GM12878 (cell line): ENCODE measurements at regions not wholly inside any gene's neighbourhood (a gene's known extent, or its start where the extent isn't known, plus 50 kb on each side); places are given as distances from the start of the nearest gene placed in this dataset.

Source experiments
- ATAC-seq: fragments of 200-7000 bp; cut with Tn5 transposase; 3 replicates; pipeline ENCODE4 v1.9.1; 2020; ENCODE audit warnings: mild to moderate bottlenecking, moderate library complexity
- BruUV-seq: library from RNA; stranded (reverse); fragments of 400-500 nt; replicated peaks from 2 replicates; lab custom pipeline; 2021; lab: Mats Ljungman, UMichigan
- CTCF ChIA-PET: fragments of 300-600 bp; sonication (Branson Sonifier 250); formaldehyde crosslinking; extraction: SDS; loops from one replicate; lab custom pipeline; 2021; ENCODE audit warnings: inconsistent platforms; lab: Yijun Ruan, JAX
- POLR2A ChIA-PET: fragments of 350-600 bp; formaldehyde crosslinking; extraction: SDS; loops from one replicate; lab custom pipeline; 2021; ENCODE audit warnings: inconsistent platforms; lab: Charles Lee
- RAD21 ChIA-PET: fragments of 300-600 bp; sonication (Branson Sonifier 250); formaldehyde crosslinking; loops from one replicate; lab custom pipeline; 2023; ENCODE audit warnings: antibody characterized with exemption; ENCODE audit not compliant: unreplicated experiment; lab: Charles Lee
- SMC1A ChIA-PET: fragments of 300-600 bp; sonication (Branson Sonifier 250); formaldehyde crosslinking; loops from one replicate; lab custom pipeline; 2023; ENCODE audit not compliant: unreplicated experiment, uncharacterized antibody; lab: Charles Lee
- DNase-seq: peaks from one replicate; pipeline ENCODE4 v3.0.0-alpha.2; 2011; ENCODE audit warnings: low read depth, low spot score
- FAIRE-seq: peaks from 3 replicates; lab custom pipeline; 2011; peaks lifted over from hg19 to GRCh38; lab: Jason Lieb, UNC
- H2AFZ ChIP-seq: 2 replicates; pipeline ENCODE4 v1.6.0; 2011; ENCODE audit warnings: low read depth, low read length, control low read depth; ENCODE audit not compliant: control insufficient read depth
- H3K27ac ChIP-seq: 2 replicates; pipeline ENCODE4 v1.5.1; 2011; ENCODE audit warnings: control low read depth; ENCODE audit not compliant: control insufficient read depth, insufficient read depth
- H3K27me3 ChIP-seq, 2 experiments: replicated peaks in 1 of 2; 2 replicates each; pipeline versions ENCODE4 v1.6.0 to v1.6.1; 2011; ENCODE audit warnings: low read length in 1 of 2; ENCODE audit not compliant: control insufficient read depth in 2 of 2, insufficient read depth in 2 of 2
- H3K36me3 ChIP-seq, 2 experiments: 2 replicates each; pipeline ENCODE4 v1.5.1; 2011; ENCODE audit warnings: low read length in 1 of 2; ENCODE audit not compliant: control insufficient read depth in 2 of 2, insufficient read depth in 2 of 2
- H3K4me1 ChIP-seq: 2 replicates; pipeline ENCODE4 v1.6.1; 2011; ENCODE audit warnings: mild to moderate bottlenecking, low read length, moderate library complexity, mixed read lengths; ENCODE audit not compliant: control insufficient read depth, insufficient read depth
- H3K4me2 ChIP-seq: 2 replicates; pipeline ENCODE4 v1.6.0; 2011; ENCODE audit warnings: control low read depth; ENCODE audit not compliant: control insufficient read depth, insufficient read depth
- H3K4me3 ChIP-seq: fragments of 200-600 bp; sonication (generic); 2 replicates; pipeline ENCODE4 v1.5.1; 2016
- H3K79me2 ChIP-seq: 2 replicates; pipeline ENCODE4 v1.6.0; 2011; ENCODE audit warnings: low read length; ENCODE audit not compliant: control insufficient read depth, insufficient read depth
- H3K9ac ChIP-seq: 2 replicates; pipeline ENCODE4 v1.8.0; 2011; ENCODE audit warnings: low read length, control low read depth, mixed read lengths; ENCODE audit not compliant: control insufficient read depth, insufficient read depth
- H3K9me3 ChIP-seq: replicated peaks from 3 replicates; pipeline ENCODE4 v1.5.1; 2011; ENCODE audit warnings: mild to moderate bottlenecking, low read length; ENCODE audit not compliant: control insufficient read depth, insufficient read depth
- H4K20me1 ChIP-seq: 2 replicates; pipeline ENCODE4 v1.6.0; 2011; ENCODE audit not compliant: control insufficient read depth, insufficient read depth
- ATF2 ChIP-seq: IDR thresholded peaks from 2 replicates; pipeline ENCODE4 v1.6.1; 2012; ENCODE audit warnings: low read length, inconsistent platforms
- BCL11A ChIP-seq: IDR thresholded peaks from 2 replicates; pipeline ENCODE4 v1.6.1; 2011; ENCODE audit warnings: low read depth, low read length
- BCL3 ChIP-seq: IDR thresholded peaks from 2 replicates; pipeline ENCODE4 v1.6.1; 2011; ENCODE audit warnings: borderline replicate concordance, low read depth, mild to moderate bottlenecking, moderate library complexity, low read length; ENCODE audit not compliant: insufficient read depth, poor library complexity, severe bottlenecking
- HCFC1 ChIP-seq: fragments of 150-350 bp; IDR thresholded peaks from 2 replicates; pipeline ENCODE4 v1.6.1; 2014; ENCODE audit warnings: low read length
- JUND ChIP-seq: IDR thresholded peaks from 2 replicates; pipeline ENCODE4 v1.6.1; 2012; ENCODE audit warnings: low read depth, mild to moderate bottlenecking, low read length, improper control_type of control experiment, moderate library complexity
- KLF5 ChIP-seq: fragments of 450-650 bp; IDR thresholded peaks from 2 replicates; pipeline ENCODE4 v1.6.1; 2014; ENCODE audit warnings: mild to moderate bottlenecking; ENCODE audit not compliant: partially characterized antibody
- NR2C2 ChIP-seq: IDR thresholded peaks from 2 replicates; pipeline ENCODE4 v1.6.1; 2011; ENCODE audit warnings: borderline replicate concordance, low read depth; ENCODE audit not compliant: control insufficient read depth, insufficient read length
- PAX8 ChIP-seq: fragments of 450-650 bp; IDR thresholded peaks from 2 replicates; pipeline ENCODE4 v1.6.1; 2017; ENCODE audit warnings: mild to moderate bottlenecking, moderate library complexity
- SMAD5 ChIP-seq: IDR thresholded peaks from 2 replicates; pipeline ENCODE4 v1.6.1; 2016; ENCODE audit warnings: antibody characterized with exemption, low read depth
- ZSCAN29 ChIP-seq: fragments of 450-650 bp; IDR thresholded peaks from 2 replicates; pipeline ENCODE4 v1.6.1; 2017; ENCODE audit warnings: mild to moderate bottlenecking, moderate library complexity
- WGBS: methylation state at CpG from one replicate; pipeline ENCODE4 v1.1.6; 2016; ENCODE audit warnings: low lambda C conversion rate; ENCODE audit not compliant: insufficient replicate concordance, insufficient coverage; ENCODE audit errors: missing lambda C conversion rate; 5-methylcytosine and 5-hydroxymethylcytosine counted together
- in situ Hi-C: fragments of 300-500 bp; cut with MboI; formaldehyde crosslinking; loops from 9 replicates; pipeline ENCODE4 v1.14.3; 2018; ENCODE audit warnings: mixed read lengths
- intact Hi-C: fragments of 100-400 bp; cut with micrococcal nuclease; formaldehyde crosslinking; loops from one replicate; pipeline ENCODE4 v1.14.2; 2022; ENCODE audit not compliant: unreplicated experiment
- TF ChIP-seq, protein P1 (sequence below): fragments of 450-650 bp; formaldehyde crosslinking; IDR thresholded peaks from 2 replicates; pipeline ENCODE4 v1.5.0; 2022; ENCODE audit warnings: mild to moderate bottlenecking, missing genetic modification characterization
- TF ChIP-seq, protein P2 (sequence below): IDR thresholded peaks from 2 replicates; pipeline ENCODE4 v1.6.1; 2011; ENCODE audit warnings: borderline replicate concordance, low read depth, mild to moderate bottlenecking, moderate library complexity, mixed read lengths, low read length; ENCODE audit not compliant: insufficient read depth; ENCODE audit errors: extremely low read length

DNA sequence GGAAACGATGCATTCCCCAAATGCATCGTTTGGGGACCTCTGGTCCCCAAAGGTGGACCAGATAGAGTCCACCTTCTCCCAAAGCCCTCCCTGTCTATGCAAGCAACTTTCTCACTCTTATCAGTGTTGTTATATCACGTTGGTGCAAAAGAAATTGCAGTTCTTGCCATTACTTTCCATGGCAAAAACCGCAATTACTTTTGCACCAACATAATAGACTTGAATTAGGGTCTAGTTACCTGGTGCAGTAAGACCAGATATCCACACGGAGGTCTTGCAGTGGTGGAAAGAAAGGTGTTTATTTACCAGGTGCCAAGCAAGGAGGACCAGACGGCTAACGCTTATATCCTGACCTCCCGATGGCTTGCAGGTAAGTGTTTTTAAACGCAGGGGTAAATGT lies 129.0 kb downstream of the MIAT start:
- no peak for ATAC-seq
- H4K20me1 ChIP-seq: no peaks in the 10 kb centered on the region
- FAIRE-seq: no peak
- TF ChIP-seq BCL11A (no peak), ATF2 (no peak), SMAD5 (no peak), JUND (no peak), HCFC1 (no peak), BCL3 (no peak), NR2C2 (no peak), ZSCAN29 (no peak), PAX8 (no peak), KLF5 (no peak)
- TF ChIP-seq, protein P1, sequence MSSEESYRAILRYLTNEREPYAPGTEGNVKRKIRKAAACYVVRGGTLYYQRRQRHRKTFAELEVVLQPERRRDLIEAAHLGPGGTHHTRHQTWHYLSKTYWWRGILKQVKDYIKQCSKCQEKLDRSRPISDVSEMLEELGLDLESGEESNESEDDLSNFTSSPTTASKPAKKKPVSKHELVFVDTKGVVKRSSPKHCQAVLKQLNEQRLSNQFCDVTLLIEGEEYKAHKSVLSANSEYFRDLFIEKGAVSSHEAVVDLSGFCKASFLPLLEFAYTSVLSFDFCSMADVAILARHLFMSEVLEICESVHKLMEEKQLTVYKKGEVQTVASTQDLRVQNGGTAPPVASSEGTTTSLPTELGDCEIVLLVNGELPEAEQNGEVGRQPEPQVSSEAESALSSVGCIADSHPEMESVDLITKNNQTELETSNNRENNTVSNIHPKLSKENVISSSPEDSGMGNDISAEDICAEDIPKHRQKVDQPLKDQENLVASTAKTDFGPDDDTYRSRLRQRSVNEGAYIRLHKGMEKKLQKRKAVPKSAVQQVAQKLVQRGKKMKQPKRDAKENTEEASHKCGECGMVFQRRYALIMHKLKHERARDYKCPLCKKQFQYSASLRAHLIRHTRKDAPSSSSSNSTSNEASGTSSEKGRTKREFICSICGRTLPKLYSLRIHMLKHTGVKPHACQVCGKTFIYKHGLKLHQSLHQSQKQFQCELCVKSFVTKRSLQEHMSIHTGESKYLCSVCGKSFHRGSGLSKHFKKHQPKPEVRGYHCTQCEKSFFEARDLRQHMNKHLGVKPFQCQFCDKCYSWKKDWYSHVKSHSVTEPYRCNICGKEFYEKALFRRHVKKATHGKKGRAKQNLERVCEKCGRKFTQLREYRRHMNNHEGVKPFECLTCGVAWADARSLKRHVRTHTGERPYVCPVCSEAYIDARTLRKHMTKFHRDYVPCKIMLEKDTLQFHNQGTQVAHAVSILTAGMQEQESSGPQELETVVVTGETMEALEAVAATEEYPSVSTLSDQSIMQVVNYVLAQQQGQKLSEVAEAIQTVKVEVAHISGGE (CRISPR knock-in tag): no peak
- TF ChIP-seq, protein P2, sequence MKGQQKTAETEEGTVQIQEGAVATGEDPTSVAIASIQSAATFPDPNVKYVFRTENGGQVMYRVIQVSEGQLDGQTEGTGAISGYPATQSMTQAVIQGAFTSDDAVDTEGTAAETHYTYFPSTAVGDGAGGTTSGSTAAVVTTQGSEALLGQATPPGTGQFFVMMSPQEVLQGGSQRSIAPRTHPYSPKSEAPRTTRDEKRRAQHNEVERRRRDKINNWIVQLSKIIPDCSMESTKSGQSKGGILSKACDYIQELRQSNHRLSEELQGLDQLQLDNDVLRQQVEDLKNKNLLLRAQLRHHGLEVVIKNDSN: no peak
- no peak overlapping the region for H2AFZ ChIP-seq
- H3K79me2 ChIP-seq: no peaks in the 10 kb centered on the region
- H3K9ac ChIP-seq: no peak overlapping the region
- DNase-seq: no peak
- 77% methylated on average over 9 of the region's 9 CpGs for WGBS
- CTCF ChIA-PET: no interaction called here
- in situ Hi-C loops (no loop called here), intact Hi-C loops (no loop called here)
- H3K36me3 ChIP-seq: no peaks in the 10 kb centered on the region; a peak in 1 of 4 replicates
- SMC1A ChIA-PET: no interaction called here
- no TSS peak for BruUV-seq
- no peaks in the 10 kb centered on the region for H3K27me3 ChIP-seq
- H3K4me2 ChIP-seq: peak overlapping the region; percentile 46
- RAD21 ChIA-PET: interaction anchor here (1.6 kb wide), 1 partner anchor 107 kb away, joined by 4 read pairs; no protein-coding TSS in a partner anchor
- POLR2A ChIA-PET: no interaction called here
- H3K4me3 ChIP-seq: no peak overlapping the region
- peak overlapping the region; percentile 26; the same call in 1 of the 2 replicates for H3K27ac ChIP-seq
- H3K4me1 ChIP-seq: peaks cover 16% of the 10 kb centered on the region
- H3K9me3 ChIP-seq: no peaks in the 10 kb centered on the region; the same call in 1 of the 3 replicates
